GM18870 (cell line): ENCODE measurements at regions not wholly inside any gene's neighbourhood (a gene's known extent, or its start where the extent isn't known, plus 50 kb on each side); places are given as distances from the start of the nearest gene placed in this dataset.
"Not testable (repeated sequence)": the region's sequence is repeated elsewhere in the genome, so short reads cannot be mapped to it uniquely, and the experiment has no call there.

Source experiments
- ATAC-seq: cut with Tn5 transposase; IDR thresholded peaks from one replicate; pipeline ENCODE4 v1.9.1; 2021; ENCODE audit warnings: moderate library complexity; ENCODE audit not compliant: unreplicated experiment

- ATAC-seq, result no peak
These were observed 1321.5 kb downstream of the UQCRFS1 start for GRCh38 chr19:27891411-27891810.

GRCh38 chr19:27890696-27891095 lies 1322.3 kb downstream of the UQCRFS1 start:
- no peak for ATAC-seq

- ATAC-seq, result no peak
These were observed 1322.7 kb downstream of the UQCRFS1 start for GRCh38 chr19:27890206-27890605.

- no peak for ATAC-seq
These were observed 1323.8 kb downstream of the UQCRFS1 start for GRCh38 chr19:27889156-27889555.

- ATAC-seq, result no peak
These were observed 1325.0 kb downstream of the UQCRFS1 start for GRCh38 chr19:27887946-27888345.

- no peak for ATAC-seq
These were observed 1327.6 kb downstream of the UQCRFS1 start for GRCh38 chr19:27885359-27885758.

- ATAC-seq, result no peak
These were observed 1328.6 kb downstream of the UQCRFS1 start for GRCh38 chr19:27884376-27884775.

GRCh38 chr19:27881213-27881612 lies 1331.7 kb downstream of the UQCRFS1 start:
- ATAC-seq, result no peak

GRCh38 chr19:27876976-27877512 lies 1335.9 kb downstream of the UQCRFS1 start:
- no peak for ATAC-seq

- no peak for ATAC-seq
These were observed 1336.5 kb downstream of the UQCRFS1 start for GRCh38 chr19:27876489-27876888.

- ATAC-seq, result no peak
These were observed 1340.6 kb downstream of the UQCRFS1 start for GRCh38 chr19:27872370-27872769.

- no peak for ATAC-seq
These were observed 1342.7 kb downstream of the UQCRFS1 start for GRCh38 chr19:27870293-27870692.

GRCh38 chr19:27868007-27868406 lies 1344.9 kb downstream of the UQCRFS1 start:
- ATAC-seq, result no peak

- no peak for ATAC-seq
These were observed 1346.8 kb downstream of the UQCRFS1 start for GRCh38 chr19:27865927-27866777.

GRCh38 chr19:27861411-27861975 lies 1351.5 kb downstream of the UQCRFS1 start:
- no peak for ATAC-seq

GRCh38 chr19:27860309-27860934 lies 1352.5 kb downstream of the UQCRFS1 start:
- no peak for ATAC-seq

GRCh38 chr19:27859689-27860088 lies 1353.3 kb downstream of the UQCRFS1 start:
- ATAC-seq, result no peak

GRCh38 chr19:27858981-27859581 lies 1353.9 kb downstream of the UQCRFS1 start:
- no peak for ATAC-seq

- ATAC-seq, result not testable (repeated sequence)
These were observed 1360.0 kb downstream of the UQCRFS1 start for GRCh38 chr19:27852931-27853330.

- no peak for ATAC-seq
These were observed 1361.3 kb downstream of the UQCRFS1 start for GRCh38 chr19:27851543-27852060.

- no peak for ATAC-seq
These were observed 1361.9 kb downstream of the UQCRFS1 start for GRCh38 chr19:27851002-27851481.
